ENCODE measurements at regions not wholly inside any gene's neighbourhood (a gene's known extent, or its start where the extent isn't known, plus 50 kb on each side); places are given as distances from the start of the nearest gene placed in this dataset.

GRCh38 chr2:187951470-187952218, 340.0 kb upstream of the GULP1 start:
- no peak for TF ChIP-seq CTCF (conservative IDR thresholded peaks at IDR 0.05)
- no peaks in the 10 kb centered on the region for H3K27me3 Mint-ChIP-seq
- no peak overlapping the region for H3K27ac Mint-ChIP-seq
- no peak overlapping the region for H3K4me3 Mint-ChIP-seq
- H3K4me1 Mint-ChIP-seq (ENCODE audit: unreplicated experiment), result no peaks in the 10 kb centered on the region
- peaks cover 5% of the 10 kb centered on the region for H3K9me3 Mint-ChIP-seq
- DNase-seq (ENCODE audit: extremely low spot score, unreplicated experiment), result no peak
- no peaks in the 10 kb centered on the region for H3K36me3 Mint-ChIP-seq

- TF ChIP-seq CTCF (conservative IDR thresholded peaks at IDR 0.05), result no peak
- Mint-ChIP-seq H3K9me3 (peaks cover 9% of the 10 kb centered on the region), H3K4me3 (no peak overlapping the region)
Measured at GRCh38 chr2:187956906-187957534, 334.7 kb upstream of the GULP1 start.

GRCh38 chr2:187959821-187960220, 331.9 kb upstream of the GULP1 start:
- peak overlapping the region; percentile 3 for H3K27ac Mint-ChIP-seq
- H3K4me3 Mint-ChIP-seq, result no peak overlapping the region
- peaks cover 4% of the 10 kb centered on the region for H3K4me1 Mint-ChIP-seq (ENCODE audit: unreplicated experiment)
- DNase-seq (ENCODE audit: extremely low spot score, unreplicated experiment), result no peak
- H3K9me3 Mint-ChIP-seq, result peaks cover 7% of the 10 kb centered on the region
- H3K36me3 Mint-ChIP-seq, result no peaks in the 10 kb centered on the region
- no peaks in the 10 kb centered on the region for H3K27me3 Mint-ChIP-seq
- TF ChIP-seq CTCF (conservative IDR thresholded peaks at IDR 0.05), result no peak

More at GRCh38 chr2:187956906-187957534, 334.7 kb upstream of the GULP1 start:
- Mint-ChIP-seq H3K4me1 (ENCODE audit: unreplicated experiment) (peaks cover 4% of the 10 kb centered on the region), H3K36me3 (no peaks in the 10 kb centered on the region), H3K27me3 (no peaks in the 10 kb centered on the region), H3K27ac (no peak overlapping the region)
- no peak for DNase-seq (ENCODE audit: extremely low spot score, unreplicated experiment)

GRCh38 chr2:187962538-187962937, 329.1 kb upstream of the GULP1 start:
- no peak overlapping the region for H3K27ac Mint-ChIP-seq
- peaks cover 13% of the 10 kb centered on the region for H3K4me1 Mint-ChIP-seq (ENCODE audit: unreplicated experiment)
- no peaks in the 10 kb centered on the region for H3K27me3 Mint-ChIP-seq
- no peaks in the 10 kb centered on the region for H3K36me3 Mint-ChIP-seq
- H3K9me3 Mint-ChIP-seq, result peaks cover 4% of the 10 kb centered on the region
- H3K4me3 Mint-ChIP-seq, result no peak overlapping the region
- DNase-seq (ENCODE audit: extremely low spot score, unreplicated experiment), result no peak
- no peak for TF ChIP-seq CTCF (conservative IDR thresholded peaks at IDR 0.05)

GRCh38 chr2:187964746-187965145, 326.9 kb upstream of the GULP1 start:
- H3K9me3 Mint-ChIP-seq, result peaks cover under 1% of the 10 kb centered on the region
- DNase-seq (ENCODE audit: extremely low spot score, unreplicated experiment), result no peak
- no peaks in the 10 kb centered on the region for H3K36me3 Mint-ChIP-seq
- H3K4me3 Mint-ChIP-seq, result no peak overlapping the region
- H3K4me1 Mint-ChIP-seq (ENCODE audit: unreplicated experiment), result peaks cover 11% of the 10 kb centered on the region
- no peak for TF ChIP-seq CTCF (conservative IDR thresholded peaks at IDR 0.05)
- no peak overlapping the region for H3K27ac Mint-ChIP-seq
- H3K27me3 Mint-ChIP-seq, result no peaks in the 10 kb centered on the region

All from type B pancreatic cell (in vitro differentiated cells).